GM12878 (cell line): ENCODE measurements at regions not wholly inside any gene's neighbourhood (a gene's known extent, or its start where the extent isn't known, plus 50 kb on each side); places are given as distances from the start of the nearest gene placed in this dataset.
"Not testable (repeated sequence)": the region's sequence is repeated elsewhere in the genome, so short reads cannot be mapped to it uniquely, and the experiment has no call there.

Experiments used
- ATAC-seq: fragments of 200-7000 bp; cut with Tn5 transposase; 3 replicates; pipeline ENCODE4 v1.9.1; 2020; ENCODE audit warnings: mild to moderate bottlenecking, moderate library complexity
- BruUV-seq: library from RNA; stranded (reverse); fragments of 400-500 nt; replicated peaks from 2 replicates; lab custom pipeline; 2021; lab: Mats Ljungman, UMichigan
- CTCF ChIA-PET: fragments of 300-600 bp; sonication (Branson Sonifier 250); formaldehyde crosslinking; extraction: SDS; loops from one replicate; lab custom pipeline; 2021; ENCODE audit warnings: inconsistent platforms; lab: Yijun Ruan, JAX
- POLR2A ChIA-PET: fragments of 350-600 bp; formaldehyde crosslinking; extraction: SDS; loops from one replicate; lab custom pipeline; 2021; ENCODE audit warnings: inconsistent platforms; lab: Charles Lee
- RAD21 ChIA-PET: fragments of 300-600 bp; sonication (Branson Sonifier 250); formaldehyde crosslinking; loops from one replicate; lab custom pipeline; 2023; ENCODE audit warnings: antibody characterized with exemption; ENCODE audit not compliant: unreplicated experiment; lab: Charles Lee
- SMC1A ChIA-PET: fragments of 300-600 bp; sonication (Branson Sonifier 250); formaldehyde crosslinking; loops from one replicate; lab custom pipeline; 2023; ENCODE audit not compliant: unreplicated experiment, uncharacterized antibody; lab: Charles Lee
- DNase-seq: peaks from one replicate; pipeline ENCODE4 v3.0.0-alpha.2; 2011; ENCODE audit warnings: low read depth, low spot score
- FAIRE-seq: peaks from 3 replicates; lab custom pipeline; 2011; peaks lifted over from hg19 to GRCh38; lab: Jason Lieb, UNC
- H2AFZ ChIP-seq: 2 replicates; pipeline ENCODE4 v1.6.0; 2011; ENCODE audit warnings: low read depth, low read length, control low read depth; ENCODE audit not compliant: control insufficient read depth
- H3K27ac ChIP-seq: 2 replicates; pipeline ENCODE4 v1.5.1; 2011; ENCODE audit warnings: control low read depth; ENCODE audit not compliant: control insufficient read depth, insufficient read depth
- H3K27me3 ChIP-seq, 2 experiments: replicated peaks in 1 of 2; 2 replicates each; pipeline versions ENCODE4 v1.6.0 to v1.6.1; 2011; ENCODE audit warnings: low read length in 1 of 2; ENCODE audit not compliant: control insufficient read depth in 2 of 2, insufficient read depth in 2 of 2
- H3K36me3 ChIP-seq, 2 experiments: 2 replicates each; pipeline ENCODE4 v1.5.1; 2011; ENCODE audit warnings: low read length in 1 of 2; ENCODE audit not compliant: control insufficient read depth in 2 of 2, insufficient read depth in 2 of 2
- H3K4me1 ChIP-seq: 2 replicates; pipeline ENCODE4 v1.6.1; 2011; ENCODE audit warnings: mild to moderate bottlenecking, low read length, moderate library complexity, mixed read lengths; ENCODE audit not compliant: control insufficient read depth, insufficient read depth
- H3K4me2 ChIP-seq: 2 replicates; pipeline ENCODE4 v1.6.0; 2011; ENCODE audit warnings: control low read depth; ENCODE audit not compliant: control insufficient read depth, insufficient read depth
- H3K4me3 ChIP-seq: fragments of 200-600 bp; sonication (generic); 2 replicates; pipeline ENCODE4 v1.5.1; 2016
- H3K79me2 ChIP-seq: 2 replicates; pipeline ENCODE4 v1.6.0; 2011; ENCODE audit warnings: low read length; ENCODE audit not compliant: control insufficient read depth, insufficient read depth
- H3K9ac ChIP-seq: 2 replicates; pipeline ENCODE4 v1.8.0; 2011; ENCODE audit warnings: low read length, control low read depth, mixed read lengths; ENCODE audit not compliant: control insufficient read depth, insufficient read depth
- H3K9me3 ChIP-seq: replicated peaks from 3 replicates; pipeline ENCODE4 v1.5.1; 2011; ENCODE audit warnings: mild to moderate bottlenecking, low read length; ENCODE audit not compliant: control insufficient read depth, insufficient read depth
- H4K20me1 ChIP-seq: 2 replicates; pipeline ENCODE4 v1.6.0; 2011; ENCODE audit not compliant: control insufficient read depth, insufficient read depth
- CBX5 ChIP-seq: sonication (generic); IDR thresholded peaks from 2 replicates; pipeline ENCODE4 v1.6.1; 2016; ENCODE audit warnings: low read depth, moderate library complexity, mild to moderate bottlenecking, inconsistent platforms
- CHD1 ChIP-seq: IDR thresholded peaks from 2 replicates; pipeline ENCODE4 v1.6.1; 2012; ENCODE audit warnings: low read depth, low read length, improper control_type of control experiment
- RAD51 ChIP-seq: fragments of 450-650 bp; IDR thresholded peaks from 2 replicates; pipeline ENCODE4 v1.6.1; 2016; ENCODE audit warnings: moderate library complexity, mild to moderate bottlenecking, inconsistent platforms
- SRF ChIP-seq, 2 experiments: IDR thresholded peaks; 2 replicates each; pipeline ENCODE4 v1.6.1; 2011; ENCODE audit warnings: low read depth in 2 of 2, low read length in 2 of 2, mild to moderate bottlenecking in 1 of 2, moderate library complexity in 1 of 2
- WGBS: methylation state at CpG from one replicate; pipeline ENCODE4 v1.1.6; 2016; ENCODE audit warnings: low lambda C conversion rate; ENCODE audit not compliant: insufficient replicate concordance, insufficient coverage; ENCODE audit errors: missing lambda C conversion rate; 5-methylcytosine and 5-hydroxymethylcytosine counted together
- in situ Hi-C: fragments of 300-500 bp; cut with MboI; formaldehyde crosslinking; loops from 9 replicates; pipeline ENCODE4 v1.14.3; 2018; ENCODE audit warnings: mixed read lengths
- intact Hi-C: fragments of 100-400 bp; cut with micrococcal nuclease; formaldehyde crosslinking; loops from one replicate; pipeline ENCODE4 v1.14.2; 2022; ENCODE audit not compliant: unreplicated experiment
- TF ChIP-seq, protein P1 (sequence below): IDR thresholded peaks from 2 replicates; pipeline ENCODE4 v1.6.1; 2011; ENCODE audit warnings: low read depth, mild to moderate bottlenecking, low read length, moderate library complexity, borderline replicate concordance; ENCODE audit errors: extremely low read depth
- TF ChIP-seq, protein P2 (sequence below): IDR thresholded peaks from 2 replicates; pipeline ENCODE4 v1.6.1; 2012; ENCODE audit warnings: low read depth, low read length, improper control_type of control experiment
- TF ChIP-seq, protein P3 (sequence below): fragments of 450-650 bp; IDR thresholded peaks from 2 replicates; pipeline ENCODE4 v1.6.1; 2017; ENCODE audit warnings: low read depth, mild to moderate bottlenecking, moderate library complexity

DNA sequence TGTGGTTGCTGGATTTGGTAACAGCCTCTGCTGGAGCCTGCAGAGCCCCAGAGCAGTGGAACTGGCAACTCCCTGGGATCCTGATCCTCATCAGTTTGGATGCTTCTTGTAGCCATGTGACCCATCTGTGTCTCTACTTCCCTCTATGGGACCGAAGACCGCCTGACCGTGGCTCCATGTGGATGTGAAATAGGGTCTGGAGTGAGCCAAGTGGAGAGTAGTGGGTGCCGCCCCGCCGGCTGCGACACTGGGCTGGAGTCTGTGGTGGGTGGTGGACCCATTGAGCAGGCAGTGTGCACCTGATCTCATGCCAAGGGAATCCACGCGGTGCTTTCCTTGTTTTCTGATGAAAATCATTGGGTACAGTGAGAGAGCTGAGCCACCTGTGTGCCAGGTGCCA lies 543.2 kb upstream of the B3GAT1 start:
- RAD21 ChIA-PET: no interaction called here
- DNase-seq: no peak
- in situ Hi-C loops (no loop called here), intact Hi-C loops (no loop called here)
- Histone ChIP-seq H3K79me2 (no peaks in the 10 kb centered on the region), H3K9ac (no peak overlapping the region), H3K9me3 (no peaks in the 10 kb centered on the region), H3K27ac (no peak overlapping the region), H3K27me3 (no peaks in the 10 kb centered on the region), H3K36me3 (no peaks in the 10 kb centered on the region), H4K20me1 (no peaks in the 10 kb centered on the region), H2AFZ (no peak overlapping the region), H3K4me1 (no peaks in the 10 kb centered on the region), H3K4me2 (no peak overlapping the region), H3K4me3 (no peak overlapping the region)
- ATAC-seq: no peak
- TF ChIP-seq CHD1 (no peak), RAD51 (no peak), SRF (IDR thresholded peaks at IDR 0.05; ENCODE audit: low read depth in 2 of 2, low read length in 2 of 2) (no peak), CBX5 (no peak)
- TF ChIP-seq, protein P1, sequence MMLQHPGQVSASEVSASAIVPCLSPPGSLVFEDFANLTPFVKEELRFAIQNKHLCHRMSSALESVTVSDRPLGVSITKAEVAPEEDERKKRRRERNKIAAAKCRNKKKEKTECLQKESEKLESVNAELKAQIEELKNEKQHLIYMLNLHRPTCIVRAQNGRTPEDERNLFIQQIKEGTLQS: no peak
- TF ChIP-seq, protein P2, sequence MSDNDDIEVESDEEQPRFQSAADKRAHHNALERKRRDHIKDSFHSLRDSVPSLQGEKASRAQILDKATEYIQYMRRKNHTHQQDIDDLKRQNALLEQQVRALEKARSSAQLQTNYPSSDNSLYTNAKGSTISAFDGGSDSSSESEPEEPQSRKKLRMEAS: no peak
- TF ChIP-seq, protein P3, sequence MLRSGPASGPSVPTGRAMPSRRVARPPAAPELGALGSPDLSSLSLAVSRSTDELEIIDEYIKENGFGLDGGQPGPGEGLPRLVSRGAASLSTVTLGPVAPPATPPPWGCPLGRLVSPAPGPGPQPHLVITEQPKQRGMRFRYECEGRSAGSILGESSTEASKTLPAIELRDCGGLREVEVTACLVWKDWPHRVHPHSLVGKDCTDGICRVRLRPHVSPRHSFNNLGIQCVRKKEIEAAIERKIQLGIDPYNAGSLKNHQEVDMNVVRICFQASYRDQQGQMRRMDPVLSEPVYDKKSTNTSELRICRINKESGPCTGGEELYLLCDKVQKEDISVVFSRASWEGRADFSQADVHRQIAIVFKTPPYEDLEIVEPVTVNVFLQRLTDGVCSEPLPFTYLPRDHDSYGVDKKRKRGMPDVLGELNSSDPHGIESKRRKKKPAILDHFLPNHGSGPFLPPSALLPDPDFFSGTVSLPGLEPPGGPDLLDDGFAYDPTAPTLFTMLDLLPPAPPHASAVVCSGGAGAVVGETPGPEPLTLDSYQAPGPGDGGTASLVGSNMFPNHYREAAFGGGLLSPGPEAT: no peak
- no TSS peak for BruUV-seq
- CTCF ChIA-PET: no interaction called here
- FAIRE-seq: no peak
- POLR2A ChIA-PET: no interaction called here
- WGBS: 51% methylated on average over 9 of the region's 9 CpGs
- SMC1A ChIA-PET: no interaction called here

DNA sequence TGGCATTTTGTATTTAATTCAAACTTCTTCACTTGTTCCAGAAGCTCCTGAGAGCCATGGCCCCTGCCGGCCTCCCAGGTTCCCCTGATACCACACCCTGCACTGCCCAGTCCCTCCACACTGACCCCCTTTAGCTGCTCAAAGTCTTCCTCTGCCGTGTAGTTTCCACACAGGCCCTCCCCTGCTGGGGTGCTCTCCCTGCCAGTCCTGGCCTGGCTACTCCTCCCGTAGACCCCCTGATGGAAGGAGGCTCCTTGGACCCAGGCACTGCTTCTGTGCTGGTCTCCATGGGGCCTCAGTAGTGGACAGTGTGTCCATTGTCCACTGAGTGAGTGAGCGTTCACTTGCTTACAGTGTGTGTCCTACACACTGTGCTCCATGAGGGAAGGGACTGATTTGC lies 542.4 kb upstream of the B3GAT1 start:
- H3K27me3 ChIP-seq, CTCF ChIA-PET, H3K4me3 ChIP-seq, SMC1A ChIA-PET, DNase-seq, ATAC-seq, H3K4me1 ChIP-seq, intact Hi-C loops, H3K9me3 ChIP-seq, H3K4me2 ChIP-seq, H3K9ac ChIP-seq, FAIRE-seq, POLR2A ChIA-PET, H2AFZ ChIP-seq, RAD21 ChIA-PET, in situ Hi-C loops, H3K79me2 ChIP-seq, H3K27ac ChIP-seq, H4K20me1 ChIP-seq, BruUV-seq, H3K36me3 ChIP-seq: not testable (repeated sequence)
- 9% methylated on average over 4 of the region's 4 CpGs for WGBS

DNA sequence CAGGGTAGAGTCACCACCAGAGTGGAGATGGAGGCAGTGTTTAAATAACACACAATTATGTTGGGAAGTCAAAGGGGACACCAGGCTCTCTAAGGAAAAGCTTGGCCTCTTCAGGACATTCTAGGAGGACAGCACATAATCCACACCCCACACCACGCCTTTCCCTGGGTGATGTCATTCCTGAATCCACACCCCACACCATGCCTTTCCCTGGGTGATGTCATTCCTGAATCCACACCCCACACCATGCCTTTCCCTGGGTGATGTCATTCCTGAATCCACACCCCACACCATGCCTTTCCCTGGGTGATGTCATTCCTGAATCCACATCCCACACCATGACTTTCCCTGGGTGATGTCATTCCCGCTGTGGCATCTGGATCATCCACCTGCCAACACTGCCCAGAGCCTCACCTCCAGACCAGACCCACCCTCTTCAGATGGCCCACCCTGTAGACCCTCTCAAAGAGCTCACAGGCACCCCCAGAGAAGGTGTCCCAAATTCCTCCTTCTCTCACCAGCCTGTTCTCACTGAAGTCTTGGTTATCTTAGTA lies 541.5 kb upstream of the B3GAT1 start:
- H4K20me1 ChIP-seq, H3K9ac ChIP-seq, in situ Hi-C loops, FAIRE-seq, DNase-seq, H2AFZ ChIP-seq, H3K27me3 ChIP-seq, H3K27ac ChIP-seq, H3K4me1 ChIP-seq, H3K4me3 ChIP-seq, H3K4me2 ChIP-seq, H3K9me3 ChIP-seq, POLR2A ChIA-PET, intact Hi-C loops, ATAC-seq, SMC1A ChIA-PET, RAD21 ChIA-PET, CTCF ChIA-PET, H3K36me3 ChIP-seq, BruUV-seq, H3K79me2 ChIP-seq: not testable (repeated sequence)
- WGBS: 0% methylated on average over 2 of the region's 2 CpGs
